BE2C (cell line): ENCODE measurements at regions not wholly inside any gene's neighbourhood (a gene's known extent, or its start where the extent isn't known, plus 50 kb on each side); places are given as distances from the start of the nearest gene placed in this dataset.

Experiments used
- DNase-seq: peaks from one replicate; pipeline ENCODE4 v3.0.0-alpha.2; 2020
- H3K27me3 ChIP-seq: fragments of 250-450 bp; sonication (Bioruptor Pico); 2 replicates; pipeline ENCODE4 v1.5.1; 2020; ENCODE audit warnings: mild to moderate bottlenecking
- H3K36me3 ChIP-seq: fragments of 250-450 bp; sonication (Bioruptor Pico); 2 replicates; pipeline ENCODE4 v1.5.1; 2020; ENCODE audit warnings: mild to moderate bottlenecking
- H3K4me1 ChIP-seq: fragments of 250-450 bp; sonication (Bioruptor Pico); 2 replicates; pipeline ENCODE4 v1.5.1; 2020
- H3K4me3 ChIP-seq: 2 replicates; pipeline ENCODE4 v1.5.1; 2011; ENCODE audit warnings: low read depth, low read length
- H3K9me3 ChIP-seq: fragments of 250-450 bp; sonication (Bioruptor Pico); 2 replicates; pipeline ENCODE4 v1.5.1; 2020
- TF ChIP-seq, protein P1 (sequence below): IDR thresholded peaks from 2 replicates; pipeline ENCODE4 v1.5.1; 2012; ENCODE audit warnings: mild to moderate bottlenecking, low read depth, low read length

DNA sequence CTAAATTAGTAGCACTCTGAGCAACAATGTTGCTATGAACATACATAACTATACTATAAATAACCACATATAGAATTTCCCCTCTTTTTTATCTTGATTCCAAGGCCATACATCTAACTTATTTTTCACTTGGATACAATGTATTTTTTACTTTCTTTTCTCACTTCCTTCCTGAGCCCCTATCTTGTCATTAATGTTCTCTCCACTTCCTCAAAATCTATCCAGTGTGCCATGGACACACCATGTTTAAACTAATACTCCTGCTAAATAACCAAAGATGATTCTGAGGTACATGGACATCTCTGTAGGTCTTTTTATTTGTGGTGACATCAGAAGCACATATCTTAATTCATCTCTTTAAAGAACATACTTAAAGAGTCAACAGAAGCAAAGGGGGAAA, 251.2 kb downstream of the C12orf42 start:
- no peaks in the 10 kb centered on the region for H3K36me3 ChIP-seq
- DNase-seq, result no peak
- H3K4me3 ChIP-seq, result no peak overlapping the region
- H3K4me1 ChIP-seq, result no peaks in the 10 kb centered on the region
- no peaks in the 10 kb centered on the region for H3K27me3 ChIP-seq
- TF ChIP-seq, protein P1, sequence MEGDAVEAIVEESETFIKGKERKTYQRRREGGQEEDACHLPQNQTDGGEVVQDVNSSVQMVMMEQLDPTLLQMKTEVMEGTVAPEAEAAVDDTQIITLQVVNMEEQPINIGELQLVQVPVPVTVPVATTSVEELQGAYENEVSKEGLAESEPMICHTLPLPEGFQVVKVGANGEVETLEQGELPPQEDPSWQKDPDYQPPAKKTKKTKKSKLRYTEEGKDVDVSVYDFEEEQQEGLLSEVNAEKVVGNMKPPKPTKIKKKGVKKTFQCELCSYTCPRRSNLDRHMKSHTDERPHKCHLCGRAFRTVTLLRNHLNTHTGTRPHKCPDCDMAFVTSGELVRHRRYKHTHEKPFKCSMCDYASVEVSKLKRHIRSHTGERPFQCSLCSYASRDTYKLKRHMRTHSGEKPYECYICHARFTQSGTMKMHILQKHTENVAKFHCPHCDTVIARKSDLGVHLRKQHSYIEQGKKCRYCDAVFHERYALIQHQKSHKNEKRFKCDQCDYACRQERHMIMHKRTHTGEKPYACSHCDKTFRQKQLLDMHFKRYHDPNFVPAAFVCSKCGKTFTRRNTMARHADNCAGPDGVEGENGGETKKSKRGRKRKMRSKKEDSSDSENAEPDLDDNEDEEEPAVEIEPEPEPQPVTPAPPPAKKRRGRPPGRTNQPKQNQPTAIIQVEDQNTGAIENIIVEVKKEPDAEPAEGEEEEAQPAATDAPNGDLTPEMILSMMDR, result no peak
- no peaks in the 10 kb centered on the region for H3K9me3 ChIP-seq

GRCh38 chr12:103247531-103247930, 248.2 kb downstream of the C12orf42 start:
- no peak for DNase-seq
- no peaks in the 10 kb centered on the region for H3K27me3 ChIP-seq
- no peak overlapping the region for H3K4me3 ChIP-seq
- no peaks in the 10 kb centered on the region for H3K9me3 ChIP-seq
- no peaks in the 10 kb centered on the region for H3K4me1 ChIP-seq
- TF ChIP-seq, protein P1, result no peak
- no peaks in the 10 kb centered on the region for H3K36me3 ChIP-seq

DNA sequence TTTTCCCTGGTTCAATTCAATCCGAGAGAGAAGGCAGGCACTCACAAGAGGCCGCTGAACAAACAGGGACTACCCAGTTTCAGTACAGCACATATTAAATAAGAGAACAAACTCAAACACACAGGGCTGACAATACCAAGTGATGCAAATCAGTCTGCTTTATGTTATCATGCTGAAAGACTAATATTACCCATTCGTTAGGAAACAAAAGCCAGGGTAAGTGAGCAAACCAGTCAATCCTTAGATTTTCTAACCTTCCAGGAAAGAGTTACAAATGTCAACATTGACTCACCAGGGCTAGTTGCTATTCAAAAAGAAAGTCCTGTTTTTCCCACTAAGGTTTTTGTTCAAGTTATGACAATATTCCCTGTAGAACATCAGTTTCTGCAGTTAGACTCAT, 246.2 kb downstream of the C12orf42 start:
- H3K4me3 ChIP-seq, result no peak overlapping the region
- H3K27me3 ChIP-seq, result no peaks in the 10 kb centered on the region
- TF ChIP-seq, protein P1, result no peak
- DNase-seq, result no peak
- no peaks in the 10 kb centered on the region for H3K36me3 ChIP-seq
- no peaks in the 10 kb centered on the region for H3K9me3 ChIP-seq
- no peaks in the 10 kb centered on the region for H3K4me1 ChIP-seq

DNA sequence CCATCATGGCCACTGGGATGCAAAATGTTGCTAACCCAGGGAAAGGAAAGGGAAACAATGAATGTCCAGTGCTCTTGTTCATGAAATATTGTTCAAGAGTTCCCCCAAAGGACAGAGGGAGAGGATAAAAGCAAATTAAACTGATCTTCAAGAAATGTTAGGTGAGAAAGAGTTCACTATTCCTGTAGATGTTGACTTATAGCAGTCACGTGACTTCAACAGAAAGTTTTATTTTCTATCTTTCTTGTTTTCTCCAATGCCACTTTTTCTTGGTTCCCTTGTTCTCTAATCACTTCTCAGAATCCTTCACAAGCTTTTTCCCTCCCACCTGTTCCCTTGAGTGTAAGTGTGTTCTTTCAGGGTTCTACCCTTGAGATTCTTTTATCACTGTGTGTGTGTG, 245.3 kb downstream of the C12orf42 start:
- H3K4me1 ChIP-seq, result no peaks in the 10 kb centered on the region
- no peaks in the 10 kb centered on the region for H3K27me3 ChIP-seq
- no peak for DNase-seq
- TF ChIP-seq, protein P1, result no peak
- no peak overlapping the region for H3K4me3 ChIP-seq
- no peaks in the 10 kb centered on the region for H3K36me3 ChIP-seq
- H3K9me3 ChIP-seq, result no peaks in the 10 kb centered on the region
